ENCODE measurements at regions not wholly inside any gene's neighbourhood (a gene's known extent, or its start where the extent isn't known, plus 50 kb on each side); places are given as distances from the start of the nearest gene placed in this dataset.

- ChIA-PET CTCF (no interaction called here), POLR2A (no interaction called here)
- TF ChIP-seq, protein P1, sequence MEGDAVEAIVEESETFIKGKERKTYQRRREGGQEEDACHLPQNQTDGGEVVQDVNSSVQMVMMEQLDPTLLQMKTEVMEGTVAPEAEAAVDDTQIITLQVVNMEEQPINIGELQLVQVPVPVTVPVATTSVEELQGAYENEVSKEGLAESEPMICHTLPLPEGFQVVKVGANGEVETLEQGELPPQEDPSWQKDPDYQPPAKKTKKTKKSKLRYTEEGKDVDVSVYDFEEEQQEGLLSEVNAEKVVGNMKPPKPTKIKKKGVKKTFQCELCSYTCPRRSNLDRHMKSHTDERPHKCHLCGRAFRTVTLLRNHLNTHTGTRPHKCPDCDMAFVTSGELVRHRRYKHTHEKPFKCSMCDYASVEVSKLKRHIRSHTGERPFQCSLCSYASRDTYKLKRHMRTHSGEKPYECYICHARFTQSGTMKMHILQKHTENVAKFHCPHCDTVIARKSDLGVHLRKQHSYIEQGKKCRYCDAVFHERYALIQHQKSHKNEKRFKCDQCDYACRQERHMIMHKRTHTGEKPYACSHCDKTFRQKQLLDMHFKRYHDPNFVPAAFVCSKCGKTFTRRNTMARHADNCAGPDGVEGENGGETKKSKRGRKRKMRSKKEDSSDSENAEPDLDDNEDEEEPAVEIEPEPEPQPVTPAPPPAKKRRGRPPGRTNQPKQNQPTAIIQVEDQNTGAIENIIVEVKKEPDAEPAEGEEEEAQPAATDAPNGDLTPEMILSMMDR (IDR thresholded peaks at IDR 0.05) = no peak
- H3K36me3 Mint-ChIP-seq (ENCODE audit: low read depth) = no peaks in the 10 kb centered on the region
- no peaks in the 10 kb centered on the region for H3K4me1 Mint-ChIP-seq (ENCODE audit: low read depth)
- no peak for DNase-seq
- no peaks in the 10 kb centered on the region for H3K27me3 Mint-ChIP-seq
- H3K27ac Mint-ChIP-seq = no peak overlapping the region
- no peak overlapping the region for H3K4me3 Mint-ChIP-seq
- intact Hi-C loops (cut with micrococcal nuclease) = no loop called here
- no peak for ATAC-seq
- H3K9me3 Mint-ChIP-seq = peaks cover 9% of the 10 kb centered on the region
These were observed 76.5 kb upstream of the HAAO start for GRCh38 chr2:42868874-42869273.

DNA sequence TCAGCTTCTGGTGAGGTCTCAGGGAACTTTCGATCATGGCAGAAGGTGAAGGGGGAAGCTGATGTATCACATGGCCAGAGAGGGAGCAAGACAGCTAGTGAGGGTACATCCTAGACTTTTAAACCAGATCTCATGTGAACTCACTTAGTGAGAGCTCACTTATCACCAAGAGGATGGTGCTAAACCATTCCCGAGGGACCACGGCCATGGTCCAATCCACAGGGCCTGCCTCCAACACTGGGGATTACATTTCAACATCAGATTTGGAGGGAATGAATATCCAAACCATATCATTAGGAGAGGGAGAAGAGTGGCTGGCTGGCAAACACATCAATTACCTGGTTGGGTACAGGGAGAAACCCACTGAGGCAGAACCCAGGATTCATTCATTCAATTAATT, 75.7 kb upstream of the HAAO start:
- Mint-ChIP-seq H3K27ac (no peak overlapping the region), H3K4me1 (ENCODE audit: low read depth) (no peaks in the 10 kb centered on the region), H3K9me3 (peaks cover 9% of the 10 kb centered on the region), H3K36me3 (ENCODE audit: low read depth) (no peaks in the 10 kb centered on the region), H3K27me3 (no peaks in the 10 kb centered on the region), H3K4me3 (no peak overlapping the region)
- intact Hi-C loops (cut with micrococcal nuclease) = no loop called here
- ATAC-seq (no peak), DNase-seq (no peak)
- POLR2A ChIA-PET = no interaction called here
- TF ChIP-seq, protein P1 (IDR thresholded peaks at IDR 0.05) = no peak
- CTCF ChIA-PET = no interaction called here

DNA sequence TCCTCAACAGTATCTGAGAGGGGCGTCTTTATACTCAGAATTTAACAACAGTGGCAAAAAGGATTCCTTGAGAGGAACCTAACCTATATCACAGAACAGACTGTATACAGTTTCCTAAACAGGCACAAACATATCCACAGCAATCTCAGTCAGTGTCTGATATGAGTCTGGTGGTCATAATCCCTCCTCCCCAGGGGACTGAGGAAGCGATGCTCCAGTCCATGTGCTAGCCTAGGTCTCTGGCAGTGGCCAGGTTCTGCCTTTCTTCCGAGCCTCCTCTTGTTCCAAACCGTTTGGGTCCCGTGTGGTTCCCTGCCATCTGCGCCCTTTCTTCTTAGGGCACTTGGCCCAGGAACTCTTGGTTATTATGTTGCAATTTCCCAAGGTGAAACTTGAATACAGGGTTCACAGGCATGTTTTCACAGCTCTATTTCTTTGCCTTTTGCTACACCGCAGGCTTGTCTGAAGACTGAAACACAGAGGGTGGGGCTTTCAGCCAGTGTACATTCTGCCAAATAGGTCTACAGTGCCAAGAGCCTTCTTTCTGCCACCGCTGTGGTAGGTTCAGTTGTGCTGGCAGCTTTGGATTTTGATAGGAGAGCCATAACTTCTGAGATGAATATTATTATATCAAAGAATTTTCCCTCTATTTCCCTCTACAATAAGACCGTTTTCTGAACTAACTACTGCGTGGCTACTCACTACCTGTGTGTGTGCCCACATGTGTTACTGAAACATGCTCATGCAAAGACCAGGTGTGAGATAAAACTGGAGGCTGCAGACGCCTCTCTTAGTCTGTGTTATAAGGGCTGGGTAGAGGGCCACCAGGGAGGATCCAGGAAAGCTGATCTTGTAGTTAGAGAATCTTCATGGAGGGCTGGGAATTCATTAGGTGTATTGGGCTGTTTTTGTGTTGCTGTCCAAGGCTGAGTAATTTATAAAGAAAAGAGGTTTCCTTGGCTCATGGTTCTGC, 75.0 kb upstream of the HAAO start:
- no peaks in the 10 kb centered on the region for H3K36me3 Mint-ChIP-seq (ENCODE audit: low read depth)
- intact Hi-C loops (cut with micrococcal nuclease) = no loop called here
- CTCF ChIA-PET = interaction anchor here (1.1 kb wide), 1 partner anchor 8 kb away, joined by 4 read pairs; no protein-coding TSS in a partner anchor

DNA sequence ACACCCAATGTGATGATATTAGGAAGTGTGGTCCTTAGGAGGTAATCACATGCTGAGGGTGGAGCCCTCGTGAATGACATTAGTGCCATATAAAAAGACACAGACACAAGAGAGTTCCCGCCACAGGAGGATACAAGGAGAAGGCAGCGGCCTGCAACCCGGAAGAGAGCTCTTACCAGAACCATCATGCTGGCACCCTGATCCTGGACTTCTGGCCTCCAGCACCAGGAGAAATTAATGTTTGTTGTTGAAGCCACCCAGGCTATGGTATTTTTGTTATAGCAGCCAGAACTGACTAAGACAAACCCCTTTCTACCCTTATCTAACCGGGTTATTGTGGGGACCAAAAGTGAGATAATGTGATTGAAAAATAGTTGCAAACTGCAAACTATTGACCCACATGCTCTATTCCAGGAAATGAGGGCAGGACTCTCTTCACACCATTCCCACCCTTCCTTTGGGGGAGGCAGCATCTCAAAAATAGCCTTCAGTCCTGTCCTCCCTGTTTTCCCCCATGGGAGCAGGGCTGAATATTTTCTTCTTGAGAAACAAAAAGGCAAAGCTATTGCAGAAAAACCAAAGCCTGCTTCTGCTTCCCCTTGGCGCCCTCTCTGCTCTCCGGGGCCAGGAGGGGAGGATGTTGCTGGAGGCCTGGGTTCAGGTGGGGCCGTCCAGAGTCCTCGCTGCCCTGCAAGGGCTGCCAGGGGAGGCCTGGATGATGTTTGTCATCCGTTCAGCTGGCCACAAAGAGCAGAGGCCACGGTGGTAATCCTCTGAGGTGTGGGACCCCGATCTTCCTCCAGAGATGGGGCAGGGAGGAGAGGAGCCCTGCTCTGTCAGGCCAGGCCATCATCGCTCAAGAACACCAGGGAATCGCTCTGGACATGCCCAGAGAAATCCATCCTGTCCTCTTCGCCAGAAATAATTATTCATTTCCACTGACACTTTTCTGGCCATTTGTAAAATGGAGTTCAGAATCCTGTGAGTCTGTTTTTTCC, 73.8 kb upstream of the HAAO start:
- intact Hi-C loops (cut with micrococcal nuclease) = no loop called here
- TF ChIP-seq, protein P1 (IDR thresholded peaks at IDR 0.05) = no peak
- CTCF ChIA-PET = no interaction called here
- no peak for ATAC-seq
- POLR2A ChIA-PET = no interaction called here
- no peak overlapping the region for H3K4me3 Mint-ChIP-seq
- peaks cover 9% of the 10 kb centered on the region for H3K9me3 Mint-ChIP-seq
- no peak for DNase-seq
- no peak overlapping the region for H3K27ac Mint-ChIP-seq
- no peaks in the 10 kb centered on the region for H3K4me1 Mint-ChIP-seq (ENCODE audit: low read depth)
- no peaks in the 10 kb centered on the region for H3K27me3 Mint-ChIP-seq
- H3K36me3 Mint-ChIP-seq (ENCODE audit: low read depth) = no peaks in the 10 kb centered on the region

More for the DNA sequence above, 75.0 kb upstream of the HAAO start:
- Mint-ChIP-seq H3K4me3 (no peak overlapping the region), H3K9me3 (peaks cover 9% of the 10 kb centered on the region), H3K27ac (no peak overlapping the region), H3K4me1 (ENCODE audit: low read depth) (no peaks in the 10 kb centered on the region), H3K27me3 (no peaks in the 10 kb centered on the region)
- TF ChIP-seq, protein P1 (IDR thresholded peaks at IDR 0.05) = no peak
- DNase-seq (no peak), ATAC-seq (no peak)
- POLR2A ChIA-PET = no interaction called here

All from activated CD8-positive, alpha-beta T cell treated with anti-CD3 and anti-CD28 coated beads for 36 hours (primary cell).